PC-3 (cell line): ENCODE measurements at regions not wholly inside any gene's neighbourhood (a gene's known extent, or its start where the extent isn't known, plus 50 kb on each side); places are given as distances from the start of the nearest gene placed in this dataset.

Source experiments
- ATAC-seq: fragments of 200-7000 bp; cut with Tn5 transposase; 2 replicates; pipeline ENCODE4 v1.9.1; 2020; ENCODE audit warnings: mild to moderate bottlenecking, moderate library complexity
- BruUV-seq: library from RNA; stranded (reverse); fragments of 400-500 nt; replicated peaks from 2 replicates; lab custom pipeline; 2021; lab: Mats Ljungman, UMichigan
- CTCF ChIA-PET: fragments of 300-600 bp; sonication (Branson Sonifier 250); formaldehyde crosslinking; loops from one replicate; lab custom pipeline; 2022; ENCODE audit warnings: antibody characterized with exemption; lab: Charles Lee
- POLR2A ChIA-PET: fragments of 300-600 bp; sonication (Branson Sonifier 250); formaldehyde crosslinking; loops from one replicate; lab custom pipeline; 2022; ENCODE audit warnings: antibody characterized with exemption; ENCODE audit not compliant: unreplicated experiment; lab: Charles Lee
- DNase-seq: peaks from one replicate; pipeline ENCODE4 v3.0.0-alpha.2; 2015
- H2AFZ ChIP-seq: fragments of 300-600 bp; sonication (generic); 2 replicates; pipeline ENCODE4 v1.6.0; 2016; ENCODE audit warnings: antibody characterized with exemption, low read length
- H3F3A ChIP-seq: fragments of 300-600 bp; sonication (generic); one replicate; pipeline ENCODE4 v1.6.0; 2017; ENCODE audit warnings: antibody characterized with exemption, low read length, control low read depth, mild to moderate bottlenecking; ENCODE audit not compliant: unreplicated experiment
- H3K27ac ChIP-seq: fragments of 300-600 bp; sonication (generic); 2 replicates; pipeline ENCODE4 v1.5.1; 2016; ENCODE audit warnings: mild to moderate bottlenecking, low read length
- H3K27me3 ChIP-seq: fragments of 300-600 bp; sonication (generic); 2 replicates; pipeline ENCODE4 v1.6.1; 2016; ENCODE audit warnings: low read length, mixed read lengths
- H3K36me3 ChIP-seq: fragments of 300-600 bp; sonication (generic); 2 replicates; pipeline ENCODE4 v1.6.1; 2016; ENCODE audit warnings: low read depth, mixed run types, low read length, mixed read lengths
- H3K4me1 ChIP-seq: fragments of 300-600 bp; sonication (generic); 2 replicates; pipeline ENCODE4 v1.5.1; 2016; ENCODE audit warnings: low read length; ENCODE audit not compliant: insufficient read depth
- H3K4me2 ChIP-seq: fragments of 300-600 bp; sonication (generic); 2 replicates; pipeline ENCODE4 v1.6.0; 2016; ENCODE audit warnings: low read length
- H3K4me3 ChIP-seq: fragments of 300-600 bp; sonication (generic); 2 replicates; pipeline ENCODE4 v1.5.1; 2016; ENCODE audit warnings: mild to moderate bottlenecking, low read length, mixed read lengths
- H3K79me2 ChIP-seq: fragments of 300-600 bp; sonication (generic); 2 replicates; pipeline ENCODE4 v1.6.1; 2017; ENCODE audit warnings: low read length, mixed read lengths
- H3K9ac ChIP-seq: fragments of 300-600 bp; sonication (generic); 2 replicates; pipeline ENCODE4 v1.6.0; 2016; ENCODE audit warnings: mild to moderate bottlenecking, low read length
- H3K9me2 ChIP-seq: fragments of 300-600 bp; sonication (generic); replicated peaks from 2 replicates; pipeline ENCODE4 v1.6.1; 2016; ENCODE audit warnings: mixed run types, low read length, mixed read lengths
- H3K9me3 ChIP-seq: fragments of 300-600 bp; sonication (generic); 2 replicates; pipeline ENCODE4 v1.6.1; 2016; ENCODE audit warnings: low read length, mixed read lengths
- H4K20me1 ChIP-seq: fragments of 300-600 bp; sonication (generic); 2 replicates; pipeline ENCODE4 v1.6.1; 2016; ENCODE audit warnings: low read length, mixed read lengths
- EZH2 ChIP-seq: fragments of 300-600 bp; sonication (generic); IDR thresholded peaks from one replicate; pipeline ENCODE4 v1.6.1; 2017; ENCODE audit warnings: antibody characterized with exemption, mild to moderate bottlenecking, low read length; ENCODE audit not compliant: unreplicated experiment
- EZH2phosphoT487 ChIP-seq: fragments of 300-600 bp; sonication (generic); IDR thresholded peaks from 2 replicates; pipeline ENCODE4 v1.6.1; 2018; ENCODE audit warnings: mild to moderate bottlenecking, antibody characterized with exemption, low read length, borderline replicate concordance
- intact Hi-C: fragments of 100-400 bp; cut with micrococcal nuclease; formaldehyde crosslinking; loops from 2 replicates; pipeline ENCODE4 v1.9.0; 2023
- TF ChIP-seq, protein P1 (sequence below): fragments of 300-600 bp; sonication (generic); conservative IDR thresholded peaks from 2 replicates; pipeline ENCODE4 v1.5.1; 2017; ENCODE audit warnings: antibody characterized with exemption, low read depth, mild to moderate bottlenecking, low read length

DNA sequence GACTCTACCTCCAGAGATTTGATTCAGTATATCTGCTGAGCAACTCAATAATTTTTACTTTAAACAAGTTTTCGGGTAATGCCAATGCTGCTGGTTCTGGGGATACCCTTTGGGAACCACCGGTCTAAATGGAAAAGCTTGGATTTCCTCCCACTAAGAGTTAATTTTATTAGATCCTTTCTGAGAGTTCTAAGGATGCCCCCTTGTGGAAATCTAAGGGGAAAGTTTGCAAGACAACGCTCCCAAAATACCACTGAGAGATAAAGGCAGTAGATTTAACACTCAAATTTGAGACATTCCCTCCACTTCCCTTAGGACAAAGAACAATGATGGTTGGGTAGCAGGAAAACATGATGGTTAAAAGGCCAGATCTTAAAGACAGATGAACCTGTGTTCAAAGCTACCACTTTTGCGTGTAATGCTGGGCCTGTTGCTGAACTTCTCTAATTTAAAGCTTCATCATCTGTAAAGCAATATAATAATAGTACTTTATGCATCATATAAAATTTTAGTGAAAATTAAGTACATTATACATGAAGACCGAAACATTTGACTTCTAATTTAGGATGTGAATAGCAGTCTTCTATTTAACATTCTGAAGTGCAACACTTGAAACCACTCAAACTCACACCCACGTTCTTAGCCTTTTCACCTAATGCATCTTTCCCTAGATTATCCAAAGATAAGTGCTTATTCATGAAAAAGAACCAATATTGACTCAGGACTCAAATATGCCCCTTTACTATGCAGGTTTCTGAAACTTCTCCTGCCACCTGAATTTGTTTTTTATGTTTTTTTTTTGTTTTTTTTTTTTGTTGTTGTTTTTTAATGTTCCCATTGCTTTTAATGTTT, 110.1 kb upstream of the LUZP2 start:
- intact Hi-C loops, result loop anchor here (1.0 to 2.0 kb wide), 2 partner anchors 1366 to 1510 kb away; no protein-coding TSS in a partner anchor

DNA sequence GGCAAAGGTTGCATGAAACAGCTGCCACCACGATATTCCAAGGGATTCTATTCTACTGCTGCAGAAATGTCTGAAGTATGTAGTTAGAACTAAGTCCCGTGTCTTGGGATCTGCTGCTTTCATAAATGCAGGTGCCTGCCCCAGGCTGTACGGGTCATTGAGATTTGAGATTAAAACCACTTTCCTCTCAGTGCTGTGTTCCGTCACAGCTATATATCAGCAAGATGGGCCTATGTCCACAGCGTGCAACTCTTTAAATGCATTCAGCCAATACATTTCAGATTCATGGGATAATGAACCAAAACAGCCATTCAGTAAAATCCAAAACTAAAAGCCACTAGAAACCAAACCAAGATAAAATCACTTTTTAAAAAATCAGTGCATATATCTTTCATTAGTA, 107.3 kb upstream of the LUZP2 start:
- H3K9me2 ChIP-seq, result no peaks in the 10 kb centered on the region
- H3K27me3 ChIP-seq, result no peaks in the 10 kb centered on the region
- H3K4me1 ChIP-seq, result peaks cover 11% of the 10 kb centered on the region
- no peak overlapping the region for H3K4me2 ChIP-seq
- H3K9ac ChIP-seq, result no peak overlapping the region
- intact Hi-C loops, result no loop called here
- no peak overlapping the region for H2AFZ ChIP-seq
- DNase-seq (no peak), ATAC-seq (no peak)
- no peak overlapping the region for H3K27ac ChIP-seq
- no peaks in the 10 kb centered on the region for H4K20me1 ChIP-seq
- no TSS peak for BruUV-seq
- POLR2A ChIA-PET, result no interaction called here
- H3K79me2 ChIP-seq, result no peaks in the 10 kb centered on the region
- CTCF ChIA-PET, result no interaction called here
- no peaks in the 10 kb centered on the region for H3K36me3 ChIP-seq
- TF ChIP-seq, protein P1, sequence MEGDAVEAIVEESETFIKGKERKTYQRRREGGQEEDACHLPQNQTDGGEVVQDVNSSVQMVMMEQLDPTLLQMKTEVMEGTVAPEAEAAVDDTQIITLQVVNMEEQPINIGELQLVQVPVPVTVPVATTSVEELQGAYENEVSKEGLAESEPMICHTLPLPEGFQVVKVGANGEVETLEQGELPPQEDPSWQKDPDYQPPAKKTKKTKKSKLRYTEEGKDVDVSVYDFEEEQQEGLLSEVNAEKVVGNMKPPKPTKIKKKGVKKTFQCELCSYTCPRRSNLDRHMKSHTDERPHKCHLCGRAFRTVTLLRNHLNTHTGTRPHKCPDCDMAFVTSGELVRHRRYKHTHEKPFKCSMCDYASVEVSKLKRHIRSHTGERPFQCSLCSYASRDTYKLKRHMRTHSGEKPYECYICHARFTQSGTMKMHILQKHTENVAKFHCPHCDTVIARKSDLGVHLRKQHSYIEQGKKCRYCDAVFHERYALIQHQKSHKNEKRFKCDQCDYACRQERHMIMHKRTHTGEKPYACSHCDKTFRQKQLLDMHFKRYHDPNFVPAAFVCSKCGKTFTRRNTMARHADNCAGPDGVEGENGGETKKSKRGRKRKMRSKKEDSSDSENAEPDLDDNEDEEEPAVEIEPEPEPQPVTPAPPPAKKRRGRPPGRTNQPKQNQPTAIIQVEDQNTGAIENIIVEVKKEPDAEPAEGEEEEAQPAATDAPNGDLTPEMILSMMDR, result no peak
- no peak for TF ChIP-seq EZH2
- TF ChIP-seq EZH2phosphoT487, result no peak
- H3F3A ChIP-seq, result no peaks in the 10 kb centered on the region
- H3K9me3 ChIP-seq, result no peaks in the 10 kb centered on the region
- H3K4me3 ChIP-seq, result no peak overlapping the region

More for the DNA sequence above, 110.1 kb upstream of the LUZP2 start:
- H3K79me2 ChIP-seq, result no peaks in the 10 kb centered on the region
- TF ChIP-seq EZH2, result no peak
- TF ChIP-seq, protein P1, result peak; percentile 71
- POLR2A ChIA-PET, result no interaction called here
- BruUV-seq, result no TSS peak
- peak overlapping the region; percentile 11; the same call in 1 of the 2 replicates for H3K4me2 ChIP-seq
- peak; percentile 49 for ATAC-seq
- H3K27ac ChIP-seq, result no peak overlapping the region
- CTCF ChIA-PET, result interaction anchor here (0.6 kb wide), 2 partner anchors 14 to 426 kb away, joined by 3 read pairs; no protein-coding TSS in a partner anchor
- H3K4me3 ChIP-seq, result no peak overlapping the region
- H3K9me2 ChIP-seq, result no peaks in the 10 kb centered on the region
- no peaks in the 10 kb centered on the region for H3K9me3 ChIP-seq
- H3F3A ChIP-seq, result no peaks in the 10 kb centered on the region
- no peaks in the 10 kb centered on the region for H3K27me3 ChIP-seq
- H3K36me3 ChIP-seq, result no peaks in the 10 kb centered on the region
- peak; percentile 60 for DNase-seq
- H3K4me1 ChIP-seq, result peaks cover 11% of the 10 kb centered on the region
- no peaks in the 10 kb centered on the region for H4K20me1 ChIP-seq
- H2AFZ ChIP-seq, result no peak overlapping the region
- no peak overlapping the region for H3K9ac ChIP-seq

DNA sequence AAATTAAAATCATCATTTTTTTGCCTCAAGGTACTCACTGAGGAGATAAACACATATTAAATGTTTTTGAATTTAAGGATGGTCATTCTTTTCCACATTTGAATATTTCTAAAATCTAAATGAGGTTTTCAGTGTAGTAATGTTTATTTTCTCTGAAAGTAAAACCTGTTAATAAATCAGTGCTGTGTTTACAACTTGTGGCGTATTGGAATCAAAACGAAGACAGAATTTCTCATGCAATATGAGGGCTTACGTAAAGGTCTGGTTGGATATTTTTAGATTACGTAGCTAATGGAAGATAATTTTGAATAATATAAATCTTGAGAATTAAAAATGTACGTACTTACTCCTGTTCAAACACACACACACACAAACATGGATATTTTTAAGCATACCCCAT, 106.8 kb upstream of the LUZP2 start:
- H3K79me2 ChIP-seq, result no peaks in the 10 kb centered on the region
- intact Hi-C loops, result loop anchor here (5.0 kb wide), 1 partner anchor 1342 kb away; no protein-coding TSS in a partner anchor
- H3K27ac ChIP-seq, result no peak overlapping the region
- H3K9me2 ChIP-seq, result no peaks in the 10 kb centered on the region
- no peak overlapping the region for H3K4me3 ChIP-seq
- H3K4me1 ChIP-seq, result peaks cover 11% of the 10 kb centered on the region
- H3K9me3 ChIP-seq, result no peaks in the 10 kb centered on the region
- no peaks in the 10 kb centered on the region for H3F3A ChIP-seq
- H3K36me3 ChIP-seq, result no peaks in the 10 kb centered on the region
- no peak overlapping the region for H3K9ac ChIP-seq
- POLR2A ChIA-PET, result no interaction called here
- no peaks in the 10 kb centered on the region for H4K20me1 ChIP-seq
- no peak overlapping the region for H3K4me2 ChIP-seq
- TF ChIP-seq, protein P1, result no peak
- no peak for TF ChIP-seq EZH2
- CTCF ChIA-PET, result no interaction called here
- ATAC-seq (no peak), DNase-seq (no peak)
- no peak overlapping the region for H2AFZ ChIP-seq
- H3K27me3 ChIP-seq, result no peaks in the 10 kb centered on the region
- BruUV-seq, result no TSS peak
